Activated CD8-positive, alpha-beta memory T cell treated with anti-CD3 and anti-CD28 coated beads for 48 hours (primary cell): ENCODE measurements at regions not wholly inside any gene's neighbourhood (a gene's known extent, or its start where the extent isn't known, plus 50 kb on each side); places are given as distances from the start of the nearest gene placed in this dataset.

Source experiments
- DNase-seq, 3 experiments: peaks; one replicate each; pipeline ENCODE4 v3.0.0-alpha.2; 2020; ENCODE audit warnings: low read depth in 2 of 3, low spot score in 2 of 3

DNA sequence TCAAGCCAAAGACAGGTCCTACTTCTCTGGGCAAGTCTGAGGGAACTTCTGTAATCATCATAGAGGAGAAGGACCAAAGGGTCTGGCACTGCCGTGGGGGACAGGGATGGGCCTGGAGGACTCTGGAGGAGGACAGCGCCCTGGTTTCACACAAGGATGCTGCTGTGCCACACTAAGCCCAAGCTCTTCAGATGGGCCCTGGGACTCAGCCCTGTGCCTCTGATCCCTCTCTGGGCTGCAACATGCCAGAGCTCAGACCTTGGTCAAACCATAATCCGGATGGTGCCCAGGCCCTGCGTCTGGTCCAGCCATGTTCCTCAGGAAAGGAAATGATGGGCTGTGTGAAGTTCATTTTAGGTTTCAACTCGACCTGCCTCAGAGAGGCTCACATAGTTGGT lies 222.0 kb upstream of the COPS8 start:
- no peak for DNase-seq

DNA sequence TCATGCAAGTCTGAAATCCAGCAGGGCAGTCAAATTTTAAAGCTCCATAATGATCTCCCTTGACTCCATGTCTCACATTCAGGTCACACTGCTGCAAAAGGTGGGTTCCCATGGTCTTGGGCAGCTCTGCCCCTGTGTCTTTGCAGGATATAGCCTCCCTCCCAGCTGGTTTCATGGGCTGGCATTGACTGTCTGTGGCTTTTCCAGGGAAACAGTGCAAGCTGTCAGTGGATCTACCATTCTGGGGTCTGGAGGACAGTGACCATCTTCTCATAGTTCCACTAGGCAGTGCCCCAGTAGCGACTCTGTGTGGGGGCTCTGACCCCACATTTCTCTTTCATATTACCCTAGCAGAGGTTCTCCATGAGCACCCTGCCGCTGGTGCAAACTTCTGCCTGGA lies 220.6 kb upstream of the COPS8 start:
- no peak for DNase-seq

DNA sequence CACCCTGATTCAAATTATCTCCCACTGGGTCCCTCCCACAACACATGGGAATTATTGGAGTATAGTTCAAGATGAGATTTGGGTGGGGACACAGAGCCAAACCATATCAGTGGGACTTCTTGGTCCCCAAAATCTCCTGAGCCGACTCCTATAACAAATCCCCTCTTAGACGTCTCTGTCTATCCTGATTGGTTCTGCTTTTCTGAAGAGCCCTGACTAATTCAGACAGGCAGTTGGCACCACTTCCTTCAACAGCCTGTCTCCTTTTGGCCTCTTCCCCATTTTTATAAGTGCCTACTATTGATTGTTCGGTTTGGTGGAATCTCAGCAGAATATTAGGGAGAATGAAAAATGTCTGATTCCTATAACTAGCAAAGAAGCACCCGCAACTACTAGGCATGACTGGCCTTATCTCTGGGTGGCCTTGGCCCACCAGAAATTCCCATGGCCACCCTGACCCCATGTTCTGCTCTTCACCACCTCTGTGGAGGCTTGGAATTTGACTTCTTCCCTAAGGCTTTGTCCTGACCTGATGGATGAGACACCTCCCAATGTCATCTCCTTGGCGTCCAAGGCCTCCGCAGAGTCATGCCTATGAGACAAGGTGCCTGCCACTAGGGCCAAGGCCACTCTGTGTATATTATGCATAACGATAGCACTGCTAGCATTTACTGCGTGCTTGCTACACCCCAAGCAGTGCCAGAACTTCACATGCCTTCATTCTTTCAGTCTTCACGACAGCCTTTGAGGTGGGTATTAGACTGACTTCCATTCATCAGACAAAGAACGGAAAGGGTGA lies 218.9 kb upstream of the COPS8 start:
- DNase-seq: no peak

GRCh38 chr2:236867441-236868260 lies 218.0 kb upstream of the COPS8 start:
- no peak for DNase-seq

- no peak for DNase-seq
Observed at GRCh38 chr2:236870370-236870769, 215.3 kb upstream of the COPS8 start.

DNA sequence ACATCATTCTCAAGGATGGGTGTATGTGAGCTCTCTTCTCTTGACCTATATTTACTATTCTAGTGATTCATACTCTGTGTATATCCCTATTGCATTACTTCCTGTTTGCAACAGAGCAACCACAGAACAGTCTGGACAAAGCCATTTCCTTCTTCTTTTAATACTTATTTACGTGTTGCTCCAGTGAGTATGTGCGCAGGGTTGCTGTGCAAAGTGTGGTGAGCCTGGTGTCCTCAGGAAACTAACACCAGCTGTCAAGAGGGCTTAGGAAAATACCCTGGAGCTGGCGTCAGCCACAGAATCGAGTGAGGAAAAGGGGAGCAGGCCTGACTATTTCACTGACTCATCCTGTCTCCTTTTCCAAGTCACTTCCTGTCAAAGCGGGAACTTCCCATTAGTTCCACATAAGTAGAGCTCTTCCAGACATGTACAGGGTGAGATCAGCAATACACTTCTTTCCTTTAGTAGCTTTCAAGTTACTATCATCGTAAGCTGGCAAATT lies 214.1 kb upstream of the COPS8 start:
- DNase-seq: no peak

DNA sequence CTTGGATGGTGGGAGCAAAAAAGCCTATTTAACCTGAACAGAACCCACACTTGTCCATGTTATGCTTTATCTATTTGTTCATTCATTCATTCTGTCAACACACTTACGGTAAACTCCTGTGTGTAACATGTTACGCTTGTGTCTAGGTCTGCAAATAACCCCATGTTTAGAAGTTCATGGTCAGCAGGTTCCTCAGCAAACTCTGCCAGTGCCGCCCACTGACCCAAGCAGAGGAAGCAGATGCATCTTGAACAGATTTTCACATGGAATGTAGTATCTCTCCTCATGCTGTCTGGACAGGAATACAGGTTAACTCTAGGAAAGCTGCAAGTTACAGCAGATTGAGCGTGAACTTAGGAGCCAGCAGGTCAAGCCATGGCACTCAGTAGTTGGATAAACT lies 213.7 kb upstream of the COPS8 start:
- no peak for DNase-seq

DNA sequence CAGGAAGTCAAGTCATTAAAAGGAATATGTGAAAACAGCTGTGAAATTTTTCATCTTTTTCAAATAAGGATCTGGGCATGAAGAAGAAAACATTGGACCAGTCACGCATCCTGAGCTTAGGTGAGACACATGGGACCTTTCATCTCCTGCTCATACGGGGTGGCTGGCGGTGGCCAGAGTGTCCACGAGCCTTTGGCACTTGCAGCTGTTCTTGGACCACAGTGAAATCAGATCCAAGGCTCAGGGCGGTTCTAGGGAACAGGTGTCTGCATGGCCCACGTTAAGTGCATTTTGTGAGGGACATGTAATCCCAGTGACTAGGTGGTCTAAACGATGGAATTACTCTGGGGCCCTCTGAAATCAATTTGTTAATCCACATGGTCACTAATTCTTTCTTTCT lies 212.7 kb upstream of the COPS8 start:
- no peak for DNase-seq

- DNase-seq: no peak
Observed at GRCh38 chr2:236873636-236874035, 212.1 kb upstream of the COPS8 start.

GRCh38 chr2:236874866-236875481 lies 210.7 kb upstream of the COPS8 start:
- no peak for DNase-seq

GRCh38 chr2:236875906-236876505 lies 209.7 kb upstream of the COPS8 start:
- DNase-seq: no peak

DNA sequence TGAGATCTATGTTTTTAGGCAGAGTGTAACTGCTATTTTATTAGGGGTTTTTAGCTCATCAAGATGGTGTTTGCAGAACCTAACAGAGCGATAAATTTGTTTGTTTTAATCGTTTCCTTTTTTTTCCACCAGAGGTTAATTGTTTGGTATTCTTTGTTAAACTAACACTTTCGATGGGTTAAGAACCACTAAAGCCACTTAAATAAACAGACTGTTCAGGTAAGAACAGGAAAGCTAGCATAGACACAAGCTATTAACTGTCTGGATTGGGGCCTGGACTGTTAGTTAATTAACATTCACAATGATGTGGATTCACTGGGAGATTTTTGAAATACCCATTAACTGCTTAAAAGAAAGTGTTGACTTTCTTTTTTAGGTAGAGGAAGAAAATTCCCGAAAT lies 209.0 kb upstream of the COPS8 start:
- no peak for DNase-seq

DNA sequence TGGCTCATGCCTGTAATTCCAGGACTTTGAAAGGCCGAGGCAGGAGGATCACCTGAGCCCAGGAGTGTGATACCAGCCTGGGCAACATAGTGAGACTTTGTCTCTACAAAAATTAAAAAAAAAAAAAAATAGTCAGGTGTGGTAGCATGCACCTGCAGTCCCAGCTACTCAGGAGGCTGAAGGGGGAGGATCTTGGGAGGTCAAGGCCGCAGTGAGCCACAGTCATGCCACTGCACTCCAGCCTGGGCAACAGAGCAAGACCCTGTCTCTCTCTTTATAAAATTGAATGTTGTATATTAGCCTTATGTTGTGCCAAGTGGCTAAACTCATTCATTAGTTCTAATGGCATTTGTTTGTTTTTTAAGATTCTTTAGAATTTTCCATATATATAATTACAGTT lies 207.7 kb upstream of the COPS8 start:
- DNase-seq: no peak

- no peak for DNase-seq
Observed at GRCh38 chr2:236879416-236879963, 206.2 kb upstream of the COPS8 start.

GRCh38 chr2:236882074-236882473 lies 203.6 kb upstream of the COPS8 start:
- no peak for DNase-seq

DNA sequence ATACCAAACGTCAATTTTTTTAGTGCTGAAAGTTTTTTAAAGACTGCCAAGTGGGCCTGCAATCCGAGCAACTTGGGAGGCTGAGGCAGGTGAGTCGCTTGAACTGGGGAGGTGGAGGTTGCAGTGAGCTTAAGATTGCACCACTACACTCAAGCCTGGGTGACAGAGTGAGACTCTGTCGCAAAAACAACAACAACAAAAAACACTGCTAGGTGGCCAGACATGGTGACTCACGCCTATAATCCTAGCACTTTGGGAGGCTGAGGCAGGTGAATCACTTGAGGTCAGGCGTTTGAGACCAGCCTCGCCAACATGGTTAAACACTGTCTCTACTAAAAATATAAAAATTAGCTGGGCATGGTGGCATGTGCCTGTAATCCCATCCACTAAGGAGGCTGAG lies 202.8 kb upstream of the COPS8 start:
- no peak for DNase-seq

- no peak for DNase-seq
Observed at GRCh38 chr2:236883819-236884218, 201.9 kb upstream of the COPS8 start.

DNA sequence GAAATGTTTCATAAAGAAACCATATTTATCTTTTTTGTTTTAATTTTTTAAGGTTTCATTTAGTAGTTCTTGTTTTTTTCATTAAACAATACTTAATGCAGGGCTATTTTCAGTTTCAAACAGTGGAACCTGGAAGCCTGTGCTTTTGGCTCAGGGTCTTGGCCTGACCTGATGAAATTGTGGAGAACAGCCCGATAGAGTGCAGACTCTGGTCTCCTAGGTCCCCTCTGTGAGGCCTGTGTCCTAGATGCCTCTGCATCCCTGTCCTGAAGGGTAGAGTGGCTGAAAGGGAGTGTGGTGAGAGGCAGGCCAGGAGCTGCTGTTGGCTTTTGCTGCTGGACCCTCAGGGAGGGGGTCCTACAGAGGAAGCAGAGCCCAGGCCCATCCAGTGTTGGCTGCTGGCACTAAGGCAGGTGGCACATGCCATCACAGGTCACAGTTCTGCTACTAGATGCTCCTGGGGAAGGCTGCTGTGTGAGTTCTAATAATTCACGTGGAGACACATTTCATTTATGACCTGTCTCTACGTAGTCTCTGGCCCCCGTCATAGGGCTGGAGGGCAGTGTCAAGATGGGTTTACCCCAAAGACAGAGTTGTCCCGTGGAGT lies 201.0 kb upstream of the COPS8 start:
- DNase-seq: no peak

- no peak for DNase-seq
Observed at GRCh38 chr2:236886456-236886855, 199.2 kb upstream of the COPS8 start.

- no peak for DNase-seq
Observed at GRCh38 chr2:236887531-236887930, 198.2 kb upstream of the COPS8 start.
